ENCODE measurements at regions not wholly inside any gene's neighbourhood (a gene's known extent, or its start where the extent isn't known, plus 50 kb on each side); places are given as distances from the start of the nearest gene placed in this dataset.

- TF ChIP-seq, protein P1, sequence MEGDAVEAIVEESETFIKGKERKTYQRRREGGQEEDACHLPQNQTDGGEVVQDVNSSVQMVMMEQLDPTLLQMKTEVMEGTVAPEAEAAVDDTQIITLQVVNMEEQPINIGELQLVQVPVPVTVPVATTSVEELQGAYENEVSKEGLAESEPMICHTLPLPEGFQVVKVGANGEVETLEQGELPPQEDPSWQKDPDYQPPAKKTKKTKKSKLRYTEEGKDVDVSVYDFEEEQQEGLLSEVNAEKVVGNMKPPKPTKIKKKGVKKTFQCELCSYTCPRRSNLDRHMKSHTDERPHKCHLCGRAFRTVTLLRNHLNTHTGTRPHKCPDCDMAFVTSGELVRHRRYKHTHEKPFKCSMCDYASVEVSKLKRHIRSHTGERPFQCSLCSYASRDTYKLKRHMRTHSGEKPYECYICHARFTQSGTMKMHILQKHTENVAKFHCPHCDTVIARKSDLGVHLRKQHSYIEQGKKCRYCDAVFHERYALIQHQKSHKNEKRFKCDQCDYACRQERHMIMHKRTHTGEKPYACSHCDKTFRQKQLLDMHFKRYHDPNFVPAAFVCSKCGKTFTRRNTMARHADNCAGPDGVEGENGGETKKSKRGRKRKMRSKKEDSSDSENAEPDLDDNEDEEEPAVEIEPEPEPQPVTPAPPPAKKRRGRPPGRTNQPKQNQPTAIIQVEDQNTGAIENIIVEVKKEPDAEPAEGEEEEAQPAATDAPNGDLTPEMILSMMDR (IDR thresholded peaks at IDR 0.05; ENCODE audit: extremely low read depth, missing control alignments): no peak
- DNase-seq (ENCODE audit: low spot score): no peak
Measured at GRCh38 chr9:2363138-2363745, 258.3 kb upstream of the VLDLR start.

- DNase-seq (ENCODE audit: low spot score): no peak
- TF ChIP-seq, protein P1 (IDR thresholded peaks at IDR 0.05; ENCODE audit: extremely low read depth, missing control alignments): no peak
Measured at GRCh38 chr9:2363781-2364180, 257.8 kb upstream of the VLDLR start.

- no peak for DNase-seq (ENCODE audit: low spot score)
- TF ChIP-seq, protein P1 (IDR thresholded peaks at IDR 0.05; ENCODE audit: extremely low read depth, missing control alignments): peak; percentile 4
Measured at GRCh38 chr9:2367970-2368369, 253.6 kb upstream of the VLDLR start.

DNA sequence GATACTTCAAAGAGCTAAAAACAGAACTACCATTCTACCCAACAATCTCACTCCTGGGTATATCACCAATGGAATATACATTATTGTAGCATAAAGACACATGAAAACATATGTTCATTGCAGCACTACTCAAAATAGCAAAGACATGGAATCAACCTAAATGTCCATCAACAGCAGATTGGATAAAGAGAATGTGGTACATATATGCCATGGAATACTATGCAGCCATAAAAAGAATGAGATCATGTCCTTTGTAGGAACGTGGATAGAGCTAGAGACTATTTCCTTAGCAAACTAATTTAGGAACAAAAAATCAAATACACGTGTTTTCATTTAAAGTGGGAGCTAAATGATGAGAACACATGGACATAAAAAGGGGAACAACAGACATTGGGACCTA is 247.9 kb upstream of the VLDLR start:
- TF ChIP-seq, protein P1 (IDR thresholded peaks at IDR 0.05; ENCODE audit: extremely low read depth, missing control alignments): no peak
- no peak for DNase-seq (ENCODE audit: low spot score)

DNA sequence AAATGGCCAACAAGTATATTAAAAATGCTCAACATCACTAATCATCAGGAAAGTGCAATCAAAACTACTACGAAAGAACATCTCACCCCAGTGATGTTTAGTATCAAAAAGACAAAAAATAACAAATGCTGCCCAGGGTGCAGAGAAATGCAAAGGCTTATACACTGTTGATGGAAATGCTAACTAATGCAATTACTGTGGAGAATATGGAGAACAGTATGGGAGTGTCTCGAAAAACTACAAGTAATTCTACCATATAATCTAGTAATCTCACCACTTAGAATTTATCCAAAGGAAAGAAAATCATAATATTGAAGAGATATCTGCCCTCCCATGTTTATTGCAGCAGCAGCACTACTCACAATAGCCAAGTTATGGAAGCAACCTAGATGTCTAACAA is 246.5 kb upstream of the VLDLR start:
- TF ChIP-seq, protein P1 (IDR thresholded peaks at IDR 0.05; ENCODE audit: extremely low read depth, missing control alignments): no peak
- DNase-seq (ENCODE audit: low spot score): no peak

- TF ChIP-seq, protein P1 (IDR thresholded peaks at IDR 0.05; ENCODE audit: extremely low read depth, missing control alignments): no peak
- DNase-seq (ENCODE audit: low spot score): no peak
Measured at GRCh38 chr9:2377117-2377516, 244.5 kb upstream of the VLDLR start.

DNA sequence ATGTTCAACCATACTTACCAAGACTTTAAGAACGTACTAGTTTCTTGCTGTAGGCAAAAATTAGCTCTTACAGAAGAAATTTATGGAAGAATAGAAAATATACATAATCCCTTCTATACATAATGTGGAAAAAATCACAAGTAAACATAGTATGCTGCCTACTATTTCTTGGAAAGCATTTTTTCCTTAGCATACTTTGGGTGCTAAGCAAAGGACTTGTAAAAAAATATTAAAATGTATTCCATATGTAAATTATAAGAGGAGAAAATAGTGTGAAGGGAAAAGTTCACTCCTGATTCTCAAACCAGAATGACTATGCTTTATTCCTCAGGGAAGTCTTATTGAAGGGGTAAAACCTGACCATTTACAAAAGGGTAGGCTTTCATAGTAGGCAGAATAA is 243.8 kb upstream of the VLDLR start:
- no peak for DNase-seq (ENCODE audit: low spot score)
- TF ChIP-seq, protein P1 (IDR thresholded peaks at IDR 0.05; ENCODE audit: extremely low read depth, missing control alignments): no peak

Measured in GM20000 (cell line).